WTC11 (cell line): ENCODE measurements at regions not wholly inside any gene's neighbourhood (a gene's known extent, or its start where the extent isn't known, plus 50 kb on each side); places are given as distances from the start of the nearest gene placed in this dataset.

Source experiments
- ATAC-seq: fragments of 200-7000 bp; cut with Tn5 transposase; 2 replicates; pipeline ENCODE4 v1.10.0; 2021; ENCODE audit warnings: mild to moderate bottlenecking, moderate library complexity
- CTCF ChIA-PET: fragments of 300-600 bp; sonication (Branson Sonifier 250); formaldehyde crosslinking; loops from one replicate; lab custom pipeline; 2021; ENCODE audit warnings: antibody characterized with exemption; lab: Charles Lee
- POLR2A ChIA-PET: fragments of 350-600 bp; sonication (Branson Sonifier 250); formaldehyde crosslinking; loops from one replicate; lab custom pipeline; 2021; ENCODE audit warnings: antibody characterized with exemption; lab: Charles Lee
- DNase-seq: peaks from one replicate; pipeline ENCODE4 v3.0.0; 2021; ENCODE audit warnings: low spot score
- H3K27ac Mint-ChIP-seq: 2 replicates; pipeline ENCODE4 v1.8.0; 2021; ENCODE audit warnings: mixed read lengths
- H3K27me3 Mint-ChIP-seq: 2 replicates; pipeline ENCODE4 v1.8.0; 2021; ENCODE audit warnings: low read depth, mild to moderate bottlenecking, moderate library complexity, mixed read lengths
- H3K36me3 Mint-ChIP-seq: 2 replicates; pipeline ENCODE4 v1.8.0; 2021; ENCODE audit warnings: mixed read lengths
- H3K4me1 Mint-ChIP-seq: 2 replicates; pipeline ENCODE4 v1.8.0; 2022; ENCODE audit warnings: mixed read lengths
- H3K4me3 Mint-ChIP-seq: 2 replicates; pipeline ENCODE4 v1.8.0; 2021; ENCODE audit warnings: mild to moderate bottlenecking, moderate library complexity, mixed read lengths
- H3K9me3 Mint-ChIP-seq: 2 replicates; pipeline ENCODE4 v1.8.0; 2021; ENCODE audit warnings: mixed read lengths
- AFF4 ChIP-seq: sonication (generic); formaldehyde crosslinking; IDR thresholded peaks from 2 replicates; pipeline ENCODE4 v1.8.1; 2023; ENCODE audit warnings: mild to moderate bottlenecking, missing genetic modification reagents, borderline replicate concordance
- CREM ChIP-seq: sonication (generic); formaldehyde crosslinking; IDR thresholded peaks from 2 replicates; pipeline ENCODE4 v1.8.1; 2022; ENCODE audit warnings: mild to moderate bottlenecking, missing genetic modification reagents, moderate library complexity
- ELF4 ChIP-seq: sonication (generic); formaldehyde crosslinking; IDR thresholded peaks from 2 replicates; pipeline ENCODE4 v1.8.1; 2022; ENCODE audit warnings: low read depth, mild to moderate bottlenecking, moderate library complexity, missing genetic modification reagents
- GRHL2 ChIP-seq: fragments of 250-450 bp; sonication (Bioruptor Pico); IDR thresholded peaks from 2 replicates; pipeline ENCODE4 v1.8.0; 2022; ENCODE audit warnings: mild to moderate bottlenecking, moderate library complexity; ENCODE audit not compliant: insufficient replicate concordance, severe bottlenecking
- HMGA2 ChIP-seq: fragments of 250-450 bp; sonication (Bioruptor Pico); IDR thresholded peaks from 2 replicates; pipeline ENCODE4 v1.4.0; 2021; ENCODE audit warnings: mild to moderate bottlenecking, moderate library complexity
- JAZF1 ChIP-seq: fragments of 250-450 bp; sonication (Bioruptor Pico); IDR thresholded peaks from 2 replicates; pipeline ENCODE4 v1.9.0; 2021; ENCODE audit warnings: moderate library complexity, mild to moderate bottlenecking, inconsistent platforms
- MYBL2 ChIP-seq: sonication (generic); formaldehyde crosslinking; IDR thresholded peaks from 2 replicates; pipeline ENCODE4 v1.8.1; 2023; ENCODE audit warnings: mild to moderate bottlenecking, moderate library complexity, missing genetic modification reagents
- NR1H2 ChIP-seq: sonication (generic); formaldehyde crosslinking; IDR thresholded peaks from 2 replicates; pipeline ENCODE4 v1.9.0; 2021; ENCODE audit warnings: mild to moderate bottlenecking, moderate library complexity, missing genetic modification reagents
- RELA ChIP-seq: sonication (generic); formaldehyde crosslinking; IDR thresholded peaks from 2 replicates; pipeline ENCODE4 v1.8.1; 2022; ENCODE audit warnings: missing genetic modification reagents, mild to moderate bottlenecking, borderline replicate concordance
- SOX15 ChIP-seq: fragments of 250-450 bp; sonication (Bioruptor Pico); IDR thresholded peaks from 2 replicates; pipeline ENCODE4 v1.9.0; 2021; ENCODE audit warnings: mild to moderate bottlenecking
- TEAD1 ChIP-seq: sonication (generic); formaldehyde crosslinking; IDR thresholded peaks from 2 replicates; pipeline ENCODE4 v1.8.0; 2022; ENCODE audit warnings: mild to moderate bottlenecking, missing genetic modification reagents
- ZNF138 ChIP-seq: sonication (generic); formaldehyde crosslinking; conservative IDR thresholded peaks from 2 replicates; pipeline ENCODE4 v1.8.1; 2022; ENCODE audit warnings: mild to moderate bottlenecking, moderate library complexity, missing genetic modification reagents
- ZNF219 ChIP-seq: sonication (generic); formaldehyde crosslinking; IDR thresholded peaks from 2 replicates; pipeline ENCODE4 v1.8.0; 2023; ENCODE audit warnings: missing genetic modification reagents, mild to moderate bottlenecking, borderline replicate concordance
- ZNF232 ChIP-seq: sonication (generic); formaldehyde crosslinking; IDR thresholded peaks from 2 replicates; pipeline ENCODE4 v1.8.0; 2022; ENCODE audit warnings: mild to moderate bottlenecking, missing genetic modification reagents
- ZNF396 ChIP-seq: fragments of 250-450 bp; sonication (Bioruptor Pico); IDR thresholded peaks from 2 replicates; pipeline ENCODE4 v1.8.0; 2021; ENCODE audit warnings: mild to moderate bottlenecking, moderate library complexity, borderline replicate concordance
- TF ChIP-seq, protein P1 (sequence below): fragments of 250-450 bp; sonication (Bioruptor Pico); IDR thresholded peaks from 2 replicates; pipeline ENCODE4 v1.9.0; 2021; ENCODE audit warnings: moderate library complexity, mild to moderate bottlenecking, inconsistent platforms, borderline replicate concordance
- TF ChIP-seq, protein P2 (sequence below): fragments of 250-450 bp; sonication (Bioruptor Pico); IDR thresholded peaks from 2 replicates; pipeline ENCODE4 v1.8.0; 2021; ENCODE audit warnings: mild to moderate bottlenecking
- TF ChIP-seq, protein P3 (sequence below): sonication (generic); formaldehyde crosslinking; IDR thresholded peaks from 2 replicates; pipeline ENCODE4 v1.8.1; 2023; ENCODE audit warnings: mild to moderate bottlenecking, moderate library complexity, missing genetic modification reagents
- TF ChIP-seq, protein P4 (sequence below): fragments of 250-450 bp; sonication (Bioruptor Pico); IDR thresholded peaks from 2 replicates; pipeline ENCODE4 v1.9.0; 2021; ENCODE audit warnings: mild to moderate bottlenecking

GRCh38 chr4:180950377-180950776 lies 1292.8 kb upstream of the TENM3 start:
- no peak for DNase-seq
- TF ChIP-seq SOX15 (CRISPR knock-in tag): no peak
- TF ChIP-seq, protein P1, sequence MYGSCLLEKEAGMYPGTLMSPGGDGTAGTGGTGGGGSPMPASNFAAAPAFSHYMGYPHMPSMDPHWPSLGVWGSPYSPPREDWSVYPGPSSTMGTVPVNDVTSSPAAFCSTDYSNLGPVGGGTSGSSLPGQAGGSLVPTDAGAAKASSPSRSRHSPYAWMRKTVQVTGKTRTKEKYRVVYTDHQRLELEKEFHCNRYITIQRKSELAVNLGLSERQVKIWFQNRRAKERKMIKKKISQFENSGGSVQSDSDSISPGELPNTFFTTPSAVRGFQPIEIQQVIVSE (CRISPR knock-in tag): no peak
- TF ChIP-seq HMGA2: no peak
- TF ChIP-seq ZNF219 (CRISPR knock-in tag): no peak
- TF ChIP-seq, protein P2, sequence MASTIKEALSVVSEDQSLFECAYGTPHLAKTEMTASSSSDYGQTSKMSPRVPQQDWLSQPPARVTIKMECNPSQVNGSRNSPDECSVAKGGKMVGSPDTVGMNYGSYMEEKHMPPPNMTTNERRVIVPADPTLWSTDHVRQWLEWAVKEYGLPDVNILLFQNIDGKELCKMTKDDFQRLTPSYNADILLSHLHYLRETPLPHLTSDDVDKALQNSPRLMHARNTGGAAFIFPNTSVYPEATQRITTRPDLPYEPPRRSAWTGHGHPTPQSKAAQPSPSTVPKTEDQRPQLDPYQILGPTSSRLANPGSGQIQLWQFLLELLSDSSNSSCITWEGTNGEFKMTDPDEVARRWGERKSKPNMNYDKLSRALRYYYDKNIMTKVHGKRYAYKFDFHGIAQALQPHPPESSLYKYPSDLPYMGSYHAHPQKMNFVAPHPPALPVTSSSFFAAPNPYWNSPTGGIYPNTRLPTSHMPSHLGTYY (CRISPR knock-in tag): no peak
- no peak for TF ChIP-seq JAZF1 (CRISPR knock-in tag)
- TF ChIP-seq, protein P3, sequence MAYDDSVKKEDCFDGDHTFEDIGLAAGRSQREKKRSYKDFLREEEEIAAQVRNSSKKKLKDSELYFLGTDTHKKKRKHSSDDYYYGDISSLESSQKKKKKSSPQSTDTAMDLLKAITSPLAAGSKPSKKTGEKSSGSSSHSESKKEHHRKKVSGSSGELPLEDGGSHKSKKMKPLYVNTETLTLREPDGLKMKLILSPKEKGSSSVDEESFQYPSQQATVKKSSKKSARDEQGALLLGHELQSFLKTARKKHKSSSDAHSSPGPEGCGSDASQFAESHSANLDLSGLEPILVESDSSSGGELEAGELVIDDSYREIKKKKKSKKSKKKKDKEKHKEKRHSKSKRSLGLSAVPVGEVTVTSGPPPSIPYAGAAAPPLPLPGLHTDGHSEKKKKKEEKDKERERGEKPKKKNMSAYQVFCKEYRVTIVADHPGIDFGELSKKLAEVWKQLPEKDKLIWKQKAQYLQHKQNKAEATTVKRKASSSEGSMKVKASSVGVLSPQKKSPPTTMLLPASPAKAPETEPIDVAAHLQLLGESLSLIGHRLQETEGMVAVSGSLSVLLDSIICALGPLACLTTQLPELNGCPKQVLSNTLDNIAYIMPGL (CRISPR knock-in tag): no peak
- no peak for TF ChIP-seq NR1H2 (CRISPR knock-in tag)
- TF ChIP-seq ZNF396: no peak
- no peak for TF ChIP-seq TEAD1
- TF ChIP-seq RELA (CRISPR knock-in tag): no peak
- TF ChIP-seq AFF4 (CRISPR knock-in tag): no peak
- no peak for TF ChIP-seq MYBL2 (CRISPR knock-in tag)
- TF ChIP-seq ZNF138: no peak
- TF ChIP-seq, protein P4, sequence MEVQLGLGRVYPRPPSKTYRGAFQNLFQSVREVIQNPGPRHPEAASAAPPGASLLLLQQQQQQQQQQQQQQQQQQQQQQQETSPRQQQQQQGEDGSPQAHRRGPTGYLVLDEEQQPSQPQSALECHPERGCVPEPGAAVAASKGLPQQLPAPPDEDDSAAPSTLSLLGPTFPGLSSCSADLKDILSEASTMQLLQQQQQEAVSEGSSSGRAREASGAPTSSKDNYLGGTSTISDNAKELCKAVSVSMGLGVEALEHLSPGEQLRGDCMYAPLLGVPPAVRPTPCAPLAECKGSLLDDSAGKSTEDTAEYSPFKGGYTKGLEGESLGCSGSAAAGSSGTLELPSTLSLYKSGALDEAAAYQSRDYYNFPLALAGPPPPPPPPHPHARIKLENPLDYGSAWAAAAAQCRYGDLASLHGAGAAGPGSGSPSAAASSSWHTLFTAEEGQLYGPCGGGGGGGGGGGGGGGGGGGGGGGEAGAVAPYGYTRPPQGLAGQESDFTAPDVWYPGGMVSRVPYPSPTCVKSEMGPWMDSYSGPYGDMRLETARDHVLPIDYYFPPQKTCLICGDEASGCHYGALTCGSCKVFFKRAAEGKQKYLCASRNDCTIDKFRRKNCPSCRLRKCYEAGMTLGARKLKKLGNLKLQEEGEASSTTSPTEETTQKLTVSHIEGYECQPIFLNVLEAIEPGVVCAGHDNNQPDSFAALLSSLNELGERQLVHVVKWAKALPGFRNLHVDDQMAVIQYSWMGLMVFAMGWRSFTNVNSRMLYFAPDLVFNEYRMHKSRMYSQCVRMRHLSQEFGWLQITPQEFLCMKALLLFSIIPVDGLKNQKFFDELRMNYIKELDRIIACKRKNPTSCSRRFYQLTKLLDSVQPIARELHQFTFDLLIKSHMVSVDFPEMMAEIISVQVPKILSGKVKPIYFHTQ: no peak
- no peak for TF ChIP-seq CREM (CRISPR knock-in tag)
- no peak for TF ChIP-seq ZNF232 (CRISPR knock-in tag)
- TF ChIP-seq ELF4 (CRISPR knock-in tag): no peak
- no peak for TF ChIP-seq GRHL2 (CRISPR knock-in tag)
- ATAC-seq: no peak
- no peaks in the 10 kb centered on the region for H3K27me3 Mint-ChIP-seq
- H3K9me3 Mint-ChIP-seq: peaks cover 4% of the 10 kb centered on the region; the same call in 1 of the 2 replicates
- CTCF ChIA-PET: no interaction called here
- H3K4me3 Mint-ChIP-seq: no peak overlapping the region
- H3K27ac Mint-ChIP-seq: no peak overlapping the region
- POLR2A ChIA-PET: no interaction called here
- peaks cover 19% of the 10 kb centered on the region for H3K4me1 Mint-ChIP-seq
- H3K36me3 Mint-ChIP-seq: peaks cover 3% of the 10 kb centered on the region
